ENCODE measurements at regions not wholly inside any gene's neighbourhood (a gene's known extent, or its start where the extent isn't known, plus 50 kb on each side); places are given as distances from the start of the nearest gene placed in this dataset.

DNA sequence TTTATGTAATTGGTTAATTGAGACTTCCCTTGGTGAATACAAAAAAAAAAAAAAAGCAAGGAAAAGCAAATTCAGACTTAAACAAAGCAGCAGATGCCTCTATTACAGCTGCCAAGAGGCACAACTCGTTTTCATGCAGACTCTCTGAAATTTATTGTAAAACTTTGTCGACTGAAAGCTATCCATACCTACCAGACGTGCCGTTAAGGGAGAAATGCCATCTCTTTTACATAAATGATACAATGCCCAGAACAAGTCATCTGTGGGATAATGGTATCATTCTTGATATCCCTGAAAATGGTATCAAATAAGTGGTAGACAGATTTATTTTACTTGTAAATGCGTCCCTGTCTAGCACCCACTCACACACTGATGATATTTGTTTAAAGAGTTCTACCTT lies 724.2 kb downstream of the NSUN3 start:
- intact Hi-C loops (cut with DNase I) = no loop called here
- DNase-seq (no peak), ATAC-seq (no peak)
- no peaks in the 10 kb centered on the region for H3K4me1 ChIP-seq
- no peaks in the 10 kb centered on the region for H3K36me3 ChIP-seq (replicated peaks in 1 of 2; ENCODE audit: insufficient read depth in 1 of 2, low read depth in 2 of 2)
- no peak overlapping the region for H3K4me3 ChIP-seq
- H3K27me3 ChIP-seq = no peaks in the 10 kb centered on the region
- no peak overlapping the region for H3K27ac ChIP-seq
- H3K9me3 ChIP-seq = no peaks in the 10 kb centered on the region
- WGBS, 2 donors = 74 to 82% methylated on average over 5 of the region's 5 CpGs
- no peak for TF ChIP-seq POLR2A (IDR thresholded peaks at IDR 0.05)
- TF ChIP-seq, protein P1, sequence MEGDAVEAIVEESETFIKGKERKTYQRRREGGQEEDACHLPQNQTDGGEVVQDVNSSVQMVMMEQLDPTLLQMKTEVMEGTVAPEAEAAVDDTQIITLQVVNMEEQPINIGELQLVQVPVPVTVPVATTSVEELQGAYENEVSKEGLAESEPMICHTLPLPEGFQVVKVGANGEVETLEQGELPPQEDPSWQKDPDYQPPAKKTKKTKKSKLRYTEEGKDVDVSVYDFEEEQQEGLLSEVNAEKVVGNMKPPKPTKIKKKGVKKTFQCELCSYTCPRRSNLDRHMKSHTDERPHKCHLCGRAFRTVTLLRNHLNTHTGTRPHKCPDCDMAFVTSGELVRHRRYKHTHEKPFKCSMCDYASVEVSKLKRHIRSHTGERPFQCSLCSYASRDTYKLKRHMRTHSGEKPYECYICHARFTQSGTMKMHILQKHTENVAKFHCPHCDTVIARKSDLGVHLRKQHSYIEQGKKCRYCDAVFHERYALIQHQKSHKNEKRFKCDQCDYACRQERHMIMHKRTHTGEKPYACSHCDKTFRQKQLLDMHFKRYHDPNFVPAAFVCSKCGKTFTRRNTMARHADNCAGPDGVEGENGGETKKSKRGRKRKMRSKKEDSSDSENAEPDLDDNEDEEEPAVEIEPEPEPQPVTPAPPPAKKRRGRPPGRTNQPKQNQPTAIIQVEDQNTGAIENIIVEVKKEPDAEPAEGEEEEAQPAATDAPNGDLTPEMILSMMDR (IDR thresholded peaks at IDR 0.05) = no peak

DNA sequence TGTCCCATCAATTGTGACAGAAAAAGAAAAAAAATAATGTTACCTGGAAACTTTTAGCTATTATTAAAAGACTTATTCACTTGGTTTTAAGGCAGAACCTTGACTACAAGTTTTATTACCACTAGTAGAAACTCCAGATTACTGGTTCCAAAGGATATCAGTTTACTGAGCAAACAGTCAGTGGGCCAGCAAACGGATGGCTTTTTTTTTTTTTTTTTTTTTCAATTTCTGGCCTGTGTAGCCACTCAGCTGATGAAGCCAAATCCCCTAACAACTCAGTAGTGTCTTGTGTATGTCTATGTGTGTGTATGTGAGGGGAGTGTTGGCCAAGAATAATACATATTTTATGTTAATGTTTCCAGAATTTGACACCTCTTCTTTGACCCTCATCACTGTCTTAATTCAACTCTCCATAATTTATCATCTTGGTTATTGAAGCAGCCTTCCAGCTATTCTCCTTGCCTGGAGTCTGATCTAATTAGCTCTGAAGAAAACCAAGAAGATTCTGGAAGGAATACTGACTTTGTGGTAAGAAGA lies 724.9 kb downstream of the NSUN3 start:
- DNase-seq = no peak
- intact Hi-C loops (cut with DNase I) = no loop called here

DNA sequence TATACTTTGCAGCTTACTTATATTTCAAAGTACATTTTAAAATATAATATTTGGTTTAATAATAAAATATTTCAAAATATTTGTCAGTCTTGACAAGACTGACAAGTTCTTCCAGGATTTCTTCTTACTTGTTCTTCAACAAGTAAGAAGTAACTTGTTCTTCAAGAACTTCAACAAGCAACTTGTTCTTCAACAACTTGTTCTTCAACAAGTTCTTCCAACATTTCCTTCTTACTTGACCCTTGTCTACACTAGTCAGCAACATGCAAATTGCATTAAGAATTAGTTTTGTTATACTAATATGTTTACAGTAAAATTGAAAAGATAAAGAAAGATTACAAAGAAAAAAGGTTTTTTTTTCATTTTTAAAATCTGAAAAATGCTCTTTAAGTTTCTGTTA lies 731.7 kb downstream of the NSUN3 start:
- H3K36me3 ChIP-seq (replicated peaks in 1 of 2; ENCODE audit: insufficient read depth in 1 of 2, low read depth in 2 of 2) = no peaks in the 10 kb centered on the region
- intact Hi-C loops (cut with DNase I) = no loop called here
- no peaks in the 10 kb centered on the region for H3K27me3 ChIP-seq
- ATAC-seq (no peak), DNase-seq (no peak)
- H3K4me3 ChIP-seq = no peak overlapping the region
- no peak overlapping the region for H3K27ac ChIP-seq
- H3K4me1 ChIP-seq = no peaks in the 10 kb centered on the region
- H3K9me3 ChIP-seq = no peaks in the 10 kb centered on the region
- TF ChIP-seq, protein P1 (IDR thresholded peaks at IDR 0.05) = no peak
- no peak for TF ChIP-seq POLR2A (IDR thresholded peaks at IDR 0.05)

More for the DNA sequence above, 724.9 kb downstream of the NSUN3 start:
- Histone ChIP-seq H3K27me3 (no peaks in the 10 kb centered on the region), H3K36me3 (replicated peaks in 1 of 2; ENCODE audit: insufficient read depth in 1 of 2, low read depth in 2 of 2) (no peaks in the 10 kb centered on the region), H3K4me3 (no peak overlapping the region), H3K9me3 (no peaks in the 10 kb centered on the region), H3K27ac (no peak overlapping the region), H3K4me1 (no peaks in the 10 kb centered on the region)
- TF ChIP-seq, protein P1 (IDR thresholded peaks at IDR 0.05) = no peak
- TF ChIP-seq POLR2A (IDR thresholded peaks at IDR 0.05) = no peak
- ATAC-seq = no peak
- WGBS, 2 donors = 15 to 19% methylated on average over 1 of the region's 1 CpG

DNA sequence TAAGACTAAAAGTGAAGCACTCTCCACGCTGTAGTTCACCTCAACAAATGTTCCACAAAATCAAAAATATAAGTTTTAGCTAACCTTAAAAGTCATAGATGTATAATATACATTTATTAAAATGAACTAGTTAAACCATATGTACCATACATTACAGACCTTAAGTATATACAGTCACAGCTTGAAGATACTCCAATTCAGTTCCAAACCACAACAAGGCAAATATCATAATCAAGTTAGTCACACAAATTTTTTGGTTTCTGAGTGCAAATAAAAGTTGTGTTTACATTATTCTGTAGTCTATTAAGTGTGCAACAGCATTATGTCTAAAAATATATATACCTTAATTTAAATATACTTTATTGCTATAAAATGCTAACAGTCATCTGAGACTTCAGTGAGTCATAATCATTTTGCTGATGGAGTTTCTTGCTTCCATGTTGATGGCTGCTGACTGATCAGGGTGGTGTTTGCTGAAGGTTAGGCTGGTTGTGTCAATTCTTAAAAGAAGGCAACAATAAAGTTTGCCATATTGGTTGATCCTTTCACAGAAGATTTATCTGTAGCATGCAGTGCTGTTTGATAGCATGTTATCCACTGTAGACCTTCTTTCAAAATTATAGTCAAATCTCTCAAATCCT lies 736.7 kb downstream of the NSUN3 start:
- H3K36me3 ChIP-seq (replicated peaks in 1 of 2; ENCODE audit: insufficient read depth in 1 of 2, low read depth in 2 of 2) = no peaks in the 10 kb centered on the region
- no peaks in the 10 kb centered on the region for H3K9me3 ChIP-seq
- H3K27me3 ChIP-seq = no peaks in the 10 kb centered on the region
- 89 to 95% methylated on average over 1 of the region's 1 CpG for WGBS, 2 donors
- DNase-seq = no peak
- no peaks in the 10 kb centered on the region for H3K4me1 ChIP-seq
- intact Hi-C loops (cut with DNase I) = no loop called here
- H3K27ac ChIP-seq = no peak overlapping the region
- H3K4me3 ChIP-seq = no peak overlapping the region
- no peak for ATAC-seq
- TF ChIP-seq, protein P1 (IDR thresholded peaks at IDR 0.05) = no peak
- TF ChIP-seq POLR2A (IDR thresholded peaks at IDR 0.05) = no peak

DNA sequence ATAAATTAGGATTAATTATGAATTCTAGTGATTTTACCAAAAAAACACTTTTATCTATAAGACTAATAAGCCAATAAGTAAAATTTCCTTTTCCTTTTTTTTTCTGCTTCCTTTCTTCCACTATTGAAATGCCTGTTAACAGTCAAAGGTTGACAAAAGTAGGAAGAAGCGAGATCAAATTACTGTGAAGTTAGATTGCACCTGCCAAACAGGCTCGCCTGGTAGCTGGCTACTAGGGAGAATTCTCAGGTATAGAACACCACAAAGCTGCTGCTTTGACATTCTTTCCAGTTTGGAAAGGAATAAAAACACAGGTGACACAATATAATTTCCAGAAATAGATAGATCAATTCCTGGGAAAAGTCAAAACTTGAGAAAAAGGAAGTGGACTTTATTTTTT lies 749.0 kb downstream of the NSUN3 start:
- TF ChIP-seq POLR2A (IDR thresholded peaks at IDR 0.05) = no peak
- TF ChIP-seq, protein P1 (IDR thresholded peaks at IDR 0.05) = no peak
- WGBS, 2 donors = 51 to 64% methylated on average over 2 of the region's 2 CpGs
- no peak for ATAC-seq
- intact Hi-C loops (cut with DNase I) = no loop called here
- Histone ChIP-seq H3K4me3 (no peak overlapping the region), H3K27me3 (no peaks in the 10 kb centered on the region), H3K4me1 (no peaks in the 10 kb centered on the region), H3K27ac (no peak overlapping the region), H3K9me3 (no peaks in the 10 kb centered on the region), H3K36me3 (replicated peaks in 1 of 2; ENCODE audit: insufficient read depth in 1 of 2, low read depth in 2 of 2) (no peaks in the 10 kb centered on the region)
- peak in 1 of 4 donors; percentile 6 for DNase-seq

Measured in body of pancreas (tissue), 4 donors.